DLD1 (cell line): ENCODE measurements at regions not wholly inside any gene's neighbourhood (a gene's known extent, or its start where the extent isn't known, plus 50 kb on each side); places are given as distances from the start of the nearest gene placed in this dataset.
"Not testable (repeated sequence)": the region's sequence is repeated elsewhere in the genome, so short reads cannot be mapped to it uniquely, and the experiment has no call there.

Experiments
- in situ Hi-C: cut with HindIII; loops from 2 replicates; pipeline ENCODE4 v1.10.0; 2017; ENCODE audit warnings: low sequenced_read_pairs

DNA sequence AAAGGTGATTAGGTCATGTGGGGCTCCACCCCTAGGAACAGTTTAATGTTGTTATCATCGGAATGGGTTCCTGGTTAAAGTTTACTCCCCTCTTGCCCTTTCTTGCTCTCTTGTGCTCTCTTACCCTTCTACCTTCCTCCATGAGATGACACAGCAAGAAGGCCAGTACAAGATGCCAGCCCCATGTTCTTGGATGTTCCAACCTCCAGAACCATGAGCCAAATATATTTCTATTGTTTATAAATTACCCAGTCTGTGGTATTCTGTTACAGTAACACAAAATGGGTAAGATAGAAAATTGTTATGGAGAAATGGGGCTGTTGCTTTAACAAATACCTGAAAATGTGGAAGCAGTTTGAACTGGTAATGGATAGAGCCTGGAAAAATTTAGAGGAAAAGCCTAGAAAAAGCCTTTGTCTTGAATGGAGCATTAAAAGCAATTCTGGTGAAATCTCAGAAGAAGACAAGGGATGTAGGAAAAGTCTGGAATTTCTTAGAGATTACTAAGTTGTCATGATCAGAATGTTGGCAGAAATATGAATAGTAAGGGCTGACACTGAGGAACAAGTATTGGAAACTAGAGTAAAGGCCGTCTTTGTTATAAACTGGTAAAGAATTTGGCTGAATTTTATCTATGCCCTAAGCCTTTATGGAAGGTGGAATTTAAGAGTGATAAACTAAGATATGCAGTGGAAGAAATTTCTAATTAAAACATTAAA, 53.5 kb upstream of the TSC22D1 start:
- in situ Hi-C loops, result no loop called here

DNA sequence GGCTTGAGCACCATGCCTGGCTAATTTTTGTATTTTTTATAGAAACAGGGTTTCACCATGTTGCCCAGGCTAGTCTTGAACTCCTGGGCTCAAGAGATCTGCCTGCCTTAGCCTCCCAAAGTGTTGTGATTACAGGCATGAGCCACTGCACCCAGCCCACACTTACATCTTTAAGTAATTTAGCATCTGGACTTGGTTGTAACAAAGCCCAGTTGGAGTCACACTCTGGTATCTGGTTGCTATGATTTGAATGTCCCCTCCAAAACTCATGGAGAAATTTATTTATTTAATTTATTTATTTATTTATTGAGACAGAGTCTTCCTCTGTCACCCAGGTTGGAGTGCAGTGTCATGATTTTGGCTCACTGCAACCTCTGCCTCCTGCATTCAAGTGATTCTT, 52.7 kb upstream of the TSC22D1 start:
- in situ Hi-C loops, result not testable (repeated sequence)

GRCh38 chr13:44627441-44627840, 51.3 kb upstream of the TSC22D1 start:
- in situ Hi-C loops, result no loop called here

DNA sequence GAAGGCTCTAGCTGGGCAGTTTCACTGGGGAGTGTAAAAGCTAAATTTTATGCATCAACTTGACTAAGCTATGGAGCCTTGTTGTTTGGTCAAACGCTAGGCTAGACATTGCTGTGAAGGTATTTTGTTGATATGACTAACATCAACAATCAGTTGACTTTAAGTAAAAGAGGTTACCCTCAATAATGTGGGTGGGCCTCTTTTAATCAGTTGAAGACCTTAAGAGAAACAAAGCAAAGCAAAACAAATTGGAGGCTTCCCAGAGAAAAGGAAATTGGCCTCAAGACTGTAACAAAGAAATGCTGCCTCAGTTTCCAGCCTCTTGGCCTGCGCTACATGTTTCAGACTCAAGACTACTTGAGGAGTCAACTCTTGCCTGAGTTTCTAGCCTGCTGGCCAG, 50.0 kb upstream of the TSC22D1 start:
- in situ Hi-C loops, result no loop called here
